Prostate gland (tissue), 2 donors: ENCODE measurements at regions not wholly inside any gene's neighbourhood (a gene's known extent, or its start where the extent isn't known, plus 50 kb on each side); places are given as distances from the start of the nearest gene placed in this dataset.

Experiments
- DNase-seq: peaks from one replicate; pipeline ENCODE4 v3.0.0-alpha.2; 2019; ENCODE audit warnings: low spot score
- H3K27ac ChIP-seq, 2 donors: fragments of 200-600 bp; sonication (generic); 2 replicates each; pipeline ENCODE4 v1.5.1; 2017 to 2019
- H3K27me3 ChIP-seq: fragments of 200-600 bp; sonication (generic); replicated peaks from 2 replicates; pipeline ENCODE4 v1.5.1; 2019; ENCODE audit not compliant: insufficient read depth
- H3K36me3 ChIP-seq, 2 donors: fragments of 200-600 bp; sonication (generic); 1 replicate in 1 of 2; 2 replicates in 1 of 2; pipeline versions ENCODE4 v1.5.1 to v1.8.1; 2017 to 2019
- H3K4me1 ChIP-seq: fragments of 200-600 bp; sonication (generic); replicated peaks from 2 replicates; pipeline ENCODE4 v1.5.1; 2019
- H3K4me3 ChIP-seq, 2 donors: fragments of 200-600 bp; sonication (generic); 2 replicates each; pipeline ENCODE4 v1.5.1; 2017 to 2019
- H3K9me3 ChIP-seq: fragments of 200-600 bp; sonication (generic); 2 replicates; pipeline ENCODE4 v1.5.1; 2017
- POLR2A ChIP-seq: fragments of 450-650 bp; IDR thresholded peaks from one replicate; pipeline ENCODE4 v1.6.1; 2016; ENCODE audit warnings: antibody characterized with exemption, mild to moderate bottlenecking
- POLR2AphosphoS5 ChIP-seq: sonication (generic); formaldehyde crosslinking; IDR thresholded peaks from one replicate; pipeline ENCODE4 v1.6.1; 2017; ENCODE audit warnings: antibody characterized with exemption
- WGBS: methylation state at CpG from one replicate; pipeline ENCODE4 v1.1.5; 2018; 5-methylcytosine and 5-hydroxymethylcytosine counted together
- intact Hi-C: fragments of 100-400 bp; cut with DNase I; formaldehyde crosslinking; loops from one replicate; pipeline ENCODE4 v1.14.2; 2022
- TF ChIP-seq, protein P1 (sequence below), 4 experiments: fragments of 200-600 bp in 2 of 4; fragments of 450-650 bp in 2 of 4; sonication (generic) in 2 of 4; IDR thresholded peaks; 1 replicate in 3 of 4; 2 replicates in 1 of 4; pipeline ENCODE4 v1.5.1; 2016 to 2019; ENCODE audit warnings: antibody characterized with exemption in 4 of 4, mild to moderate bottlenecking in 2 of 4, moderate library complexity in 2 of 4

DNA sequence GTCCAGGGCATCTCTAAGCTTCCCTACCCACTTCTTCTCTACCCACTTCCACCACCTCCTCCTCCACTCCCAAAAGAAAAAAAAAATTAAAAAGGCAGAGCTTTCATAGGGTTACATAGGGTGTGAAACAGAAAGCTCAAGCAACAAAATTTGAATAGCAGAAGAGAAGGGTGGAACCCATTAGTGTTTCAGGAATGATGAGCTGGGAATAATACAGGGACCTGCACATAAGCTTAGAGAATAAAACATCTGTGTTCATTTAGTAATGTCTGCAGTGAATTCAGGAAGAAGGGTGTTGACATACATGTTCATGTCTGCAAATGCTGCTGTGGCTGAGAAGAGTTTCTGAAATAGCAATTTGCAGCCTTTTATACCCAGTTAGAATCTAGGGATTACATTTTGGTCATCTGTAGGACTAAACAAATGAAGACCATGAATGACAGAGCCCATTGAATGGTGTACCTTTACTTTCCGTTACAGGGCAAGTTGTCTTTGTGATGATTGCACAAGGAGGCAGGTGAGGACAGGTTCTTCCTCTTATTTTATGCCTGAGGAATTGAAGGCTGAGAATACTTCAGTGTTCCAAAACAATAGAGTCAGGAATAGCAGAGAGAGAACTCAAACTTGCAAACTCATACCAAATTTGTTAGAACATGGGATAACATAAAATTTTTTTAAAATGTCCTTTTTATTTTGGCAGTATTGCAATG, 975.1 kb downstream of the TFAP2A start:
- H3K27me3 ChIP-seq = no peaks in the 10 kb centered on the region
- H3K4me1 ChIP-seq = no peaks in the 10 kb centered on the region
- TF ChIP-seq POLR2AphosphoS5 (no peak), POLR2A (no peak)
- TF ChIP-seq, protein P1, sequence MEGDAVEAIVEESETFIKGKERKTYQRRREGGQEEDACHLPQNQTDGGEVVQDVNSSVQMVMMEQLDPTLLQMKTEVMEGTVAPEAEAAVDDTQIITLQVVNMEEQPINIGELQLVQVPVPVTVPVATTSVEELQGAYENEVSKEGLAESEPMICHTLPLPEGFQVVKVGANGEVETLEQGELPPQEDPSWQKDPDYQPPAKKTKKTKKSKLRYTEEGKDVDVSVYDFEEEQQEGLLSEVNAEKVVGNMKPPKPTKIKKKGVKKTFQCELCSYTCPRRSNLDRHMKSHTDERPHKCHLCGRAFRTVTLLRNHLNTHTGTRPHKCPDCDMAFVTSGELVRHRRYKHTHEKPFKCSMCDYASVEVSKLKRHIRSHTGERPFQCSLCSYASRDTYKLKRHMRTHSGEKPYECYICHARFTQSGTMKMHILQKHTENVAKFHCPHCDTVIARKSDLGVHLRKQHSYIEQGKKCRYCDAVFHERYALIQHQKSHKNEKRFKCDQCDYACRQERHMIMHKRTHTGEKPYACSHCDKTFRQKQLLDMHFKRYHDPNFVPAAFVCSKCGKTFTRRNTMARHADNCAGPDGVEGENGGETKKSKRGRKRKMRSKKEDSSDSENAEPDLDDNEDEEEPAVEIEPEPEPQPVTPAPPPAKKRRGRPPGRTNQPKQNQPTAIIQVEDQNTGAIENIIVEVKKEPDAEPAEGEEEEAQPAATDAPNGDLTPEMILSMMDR (IDR thresholded peaks at IDR 0.05) = no peak
- 57% methylated on average over 1 of the region's 1 CpG for WGBS
- no peak overlapping the region for H3K27ac ChIP-seq
- DNase-seq = no peak
- H3K36me3 ChIP-seq = no peaks in the 10 kb centered on the region
- intact Hi-C loops = no loop called here
- no peaks in the 10 kb centered on the region for H3K9me3 ChIP-seq
- no peak overlapping the region for H3K4me3 ChIP-seq

DNA sequence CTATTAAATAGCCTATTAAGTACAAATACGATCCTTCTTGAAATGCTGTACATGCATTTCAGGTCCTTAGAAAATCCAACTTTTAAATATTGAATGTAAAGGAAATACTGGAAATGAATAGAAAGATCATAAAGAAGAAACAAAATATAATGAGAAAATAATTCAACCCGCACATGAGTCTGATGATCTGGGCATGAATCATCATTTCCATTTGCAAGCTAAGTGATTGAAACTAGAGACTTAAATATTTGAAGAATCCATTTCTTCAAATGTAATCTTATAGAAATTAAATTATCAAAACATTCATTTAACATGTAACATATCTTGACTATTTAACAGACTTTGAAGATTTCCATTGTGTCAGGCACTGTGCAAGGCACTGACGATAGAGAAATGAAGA, 977.0 kb downstream of the TFAP2A start:
- intact Hi-C loops = no loop called here
- H3K9me3 ChIP-seq = no peaks in the 10 kb centered on the region
- H3K36me3 ChIP-seq = no peaks in the 10 kb centered on the region
- no peaks in the 10 kb centered on the region for H3K27me3 ChIP-seq
- DNase-seq = no peak
- whole genome bisulfite sequencing = 97% methylated on average over 3 of the region's 3 CpGs
- no peak for TF ChIP-seq POLR2AphosphoS5
- no peak overlapping the region for H3K27ac ChIP-seq
- no peaks in the 10 kb centered on the region for H3K4me1 ChIP-seq
- H3K4me3 ChIP-seq = no peak overlapping the region

DNA sequence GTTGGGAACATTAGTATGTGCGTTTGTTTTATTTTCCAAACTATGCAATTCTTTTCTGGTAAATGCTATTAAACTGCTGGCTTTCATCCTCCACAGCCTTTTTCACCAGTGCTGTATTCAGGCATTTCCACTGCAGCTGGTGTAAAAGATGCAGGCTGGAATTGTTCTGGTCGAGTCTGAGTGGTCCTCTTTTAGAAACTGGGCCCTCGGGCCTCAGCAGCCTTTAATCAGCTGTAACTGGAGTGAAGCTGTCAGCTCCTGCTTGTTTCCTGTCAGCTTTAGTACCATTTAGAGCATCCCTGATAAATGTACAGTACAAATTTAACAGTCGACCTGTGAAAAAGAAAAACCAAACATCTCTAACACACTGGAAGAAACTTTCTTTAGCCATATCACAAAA, 979.6 kb downstream of the TFAP2A start:
- Histone ChIP-seq H3K36me3 (no peaks in the 10 kb centered on the region), H3K9me3 (no peaks in the 10 kb centered on the region), H3K4me1 (no peaks in the 10 kb centered on the region), H3K27ac (no peak overlapping the region), H3K4me3 (no peak overlapping the region), H3K27me3 (no peaks in the 10 kb centered on the region)
- WGBS = 35% methylated on average over 4 of the region's 4 CpGs
- intact Hi-C loops = no loop called here
- DNase-seq = no peak
- TF ChIP-seq, protein P1 (IDR thresholded peaks at IDR 0.05) = no peak
- TF ChIP-seq POLR2A (no peak), POLR2AphosphoS5 (no peak)

DNA sequence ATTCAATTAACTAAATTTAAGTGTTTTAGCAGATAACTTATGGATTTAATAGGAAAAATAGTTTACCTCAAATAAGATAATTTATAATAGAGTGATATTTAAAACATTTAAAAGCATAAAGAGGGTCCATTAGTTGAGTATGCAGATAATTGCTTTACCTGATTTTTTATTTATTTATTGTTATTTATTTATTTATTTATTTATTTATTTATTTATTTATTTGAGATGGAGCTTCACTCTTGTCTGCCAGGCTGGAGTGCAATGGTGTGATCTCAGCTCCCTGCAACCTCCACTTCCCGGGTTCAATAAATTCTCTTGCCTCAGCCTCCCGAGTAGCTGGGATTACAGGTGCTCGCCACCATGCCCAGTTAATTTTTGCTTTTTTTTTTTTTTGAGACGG, 982.9 kb downstream of the TFAP2A start:
- DNase-seq = no peak
- Histone ChIP-seq H3K4me3 (no peak overlapping the region), H3K27ac (no peak overlapping the region), H3K4me1 (no peaks in the 10 kb centered on the region), H3K27me3 (no peaks in the 10 kb centered on the region), H3K36me3 (no peaks in the 10 kb centered on the region), H3K9me3 (no peaks in the 10 kb centered on the region)
- intact Hi-C loops = no loop called here
- WGBS = 97% methylated on average over 4 of the region's 4 CpGs
- TF ChIP-seq POLR2AphosphoS5 (no peak), POLR2A (no peak)
- TF ChIP-seq, protein P1 (IDR thresholded peaks at IDR 0.05) = no peak

DNA sequence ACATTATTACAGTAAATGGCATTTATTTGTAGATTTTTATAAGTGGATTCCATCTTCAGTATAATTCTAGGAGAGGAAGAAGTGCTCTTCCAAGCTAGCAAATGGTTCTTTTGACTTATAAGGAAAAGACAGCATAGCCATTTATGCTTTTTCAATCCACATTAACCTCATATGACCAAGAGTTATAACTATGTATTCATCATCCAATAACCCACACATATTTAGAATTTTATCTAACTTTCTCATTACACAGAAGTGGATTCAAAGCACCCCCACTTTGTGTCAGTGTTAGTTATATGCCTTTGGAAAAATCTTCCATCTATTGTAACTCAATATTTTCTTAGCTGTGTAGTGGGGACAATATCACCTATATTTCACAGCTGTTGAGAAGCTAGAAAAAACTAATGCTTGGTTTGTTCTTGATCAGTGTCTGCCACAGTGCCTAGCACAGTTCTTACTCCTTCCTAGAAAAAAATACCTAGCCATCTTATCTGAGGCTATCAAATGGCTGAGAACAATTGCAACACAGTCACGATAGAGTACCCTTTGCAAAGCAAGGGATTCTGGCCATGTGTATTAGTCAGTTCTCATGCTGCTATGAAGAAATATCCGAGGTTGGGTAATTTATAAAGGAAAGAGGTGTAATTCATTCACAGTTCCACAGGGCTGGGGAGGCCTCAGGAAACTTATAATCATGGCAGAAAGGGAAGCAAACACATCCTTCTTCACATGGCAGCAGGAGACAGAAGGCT, 986.3 kb downstream of the TFAP2A start:
- Histone ChIP-seq H3K36me3 (no peaks in the 10 kb centered on the region), H3K4me3 (no peak overlapping the region), H3K4me1 (no peaks in the 10 kb centered on the region), H3K27me3 (no peaks in the 10 kb centered on the region), H3K27ac (no peak overlapping the region), H3K9me3 (no peaks in the 10 kb centered on the region)
- DNase-seq = no peak
- TF ChIP-seq POLR2AphosphoS5 (no peak), POLR2A (no peak)
- TF ChIP-seq, protein P1 (IDR thresholded peaks at IDR 0.05) = no peak
- intact Hi-C loops = no loop called here
- 79% methylated on average over 2 of the region's 2 CpGs for WGBS
